ENCODE measurements at regions not wholly inside any gene's neighbourhood (a gene's known extent, or its start where the extent isn't known, plus 50 kb on each side); places are given as distances from the start of the nearest gene placed in this dataset.

DNA sequence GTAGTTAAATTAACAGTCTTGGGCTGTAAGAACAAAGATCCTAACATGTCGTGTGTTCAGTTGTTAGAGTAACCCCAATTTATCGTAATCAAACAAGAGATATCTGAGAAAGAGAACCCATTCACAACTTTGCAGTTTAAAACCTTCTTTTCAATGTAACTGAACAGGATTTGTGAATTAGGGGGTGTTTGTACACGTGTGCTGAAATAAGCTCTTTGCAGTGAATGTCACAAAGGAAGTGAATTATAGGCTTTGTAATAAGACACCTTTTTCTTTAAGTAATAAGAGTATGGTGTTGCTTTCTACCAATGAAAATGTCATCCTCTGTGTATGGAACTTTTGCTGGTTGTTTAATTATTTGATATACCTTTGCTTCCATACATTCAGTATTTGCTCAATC is 114.0 kb downstream of the ALX1 start:
- Histone ChIP-seq H3K36me3 (ENCODE audit: control insufficient read depth, insufficient read depth, low read length) (no peaks in the 10 kb centered on the region), H3K4me1 (ENCODE audit: control insufficient read depth, insufficient read depth, low read length) (no peaks in the 10 kb centered on the region), H3K9me3 (ENCODE audit: control insufficient read depth, insufficient read depth, low read length) (no peaks in the 10 kb centered on the region), H3K27ac (ENCODE audit: low read length) (no peak overlapping the region), H3K4me3 (ENCODE audit: low read length) (no peak overlapping the region), H3K27me3 (ENCODE audit: control insufficient read depth, insufficient read depth, low read length) (no peaks in the 10 kb centered on the region)
- Mint-ChIP-seq H3K36me3 (no peaks in the 10 kb centered on the region), H3K27ac (no peak overlapping the region), H3K27me3 (ENCODE audit: low read depth in 2 of 2) (peaks cover 0 to 2% of the 10 kb centered on the region in 2 donors), H3K4me1 (no peaks in the 10 kb centered on the region), H3K9me3 (no peaks in the 10 kb centered on the region), H3K4me3 (no peak overlapping the region)
- intact Hi-C loops (cut with micrococcal nuclease), result no loop called here
- DNase-seq (no peak), ATAC-seq (no peak)
- TF ChIP-seq, protein P1, sequence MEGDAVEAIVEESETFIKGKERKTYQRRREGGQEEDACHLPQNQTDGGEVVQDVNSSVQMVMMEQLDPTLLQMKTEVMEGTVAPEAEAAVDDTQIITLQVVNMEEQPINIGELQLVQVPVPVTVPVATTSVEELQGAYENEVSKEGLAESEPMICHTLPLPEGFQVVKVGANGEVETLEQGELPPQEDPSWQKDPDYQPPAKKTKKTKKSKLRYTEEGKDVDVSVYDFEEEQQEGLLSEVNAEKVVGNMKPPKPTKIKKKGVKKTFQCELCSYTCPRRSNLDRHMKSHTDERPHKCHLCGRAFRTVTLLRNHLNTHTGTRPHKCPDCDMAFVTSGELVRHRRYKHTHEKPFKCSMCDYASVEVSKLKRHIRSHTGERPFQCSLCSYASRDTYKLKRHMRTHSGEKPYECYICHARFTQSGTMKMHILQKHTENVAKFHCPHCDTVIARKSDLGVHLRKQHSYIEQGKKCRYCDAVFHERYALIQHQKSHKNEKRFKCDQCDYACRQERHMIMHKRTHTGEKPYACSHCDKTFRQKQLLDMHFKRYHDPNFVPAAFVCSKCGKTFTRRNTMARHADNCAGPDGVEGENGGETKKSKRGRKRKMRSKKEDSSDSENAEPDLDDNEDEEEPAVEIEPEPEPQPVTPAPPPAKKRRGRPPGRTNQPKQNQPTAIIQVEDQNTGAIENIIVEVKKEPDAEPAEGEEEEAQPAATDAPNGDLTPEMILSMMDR (IDR thresholded peaks at IDR 0.05), result no peak
- WGBS (ENCODE audit: insufficient coverage), result 69% methylated on average over 2 of the region's 3 CpGs

DNA sequence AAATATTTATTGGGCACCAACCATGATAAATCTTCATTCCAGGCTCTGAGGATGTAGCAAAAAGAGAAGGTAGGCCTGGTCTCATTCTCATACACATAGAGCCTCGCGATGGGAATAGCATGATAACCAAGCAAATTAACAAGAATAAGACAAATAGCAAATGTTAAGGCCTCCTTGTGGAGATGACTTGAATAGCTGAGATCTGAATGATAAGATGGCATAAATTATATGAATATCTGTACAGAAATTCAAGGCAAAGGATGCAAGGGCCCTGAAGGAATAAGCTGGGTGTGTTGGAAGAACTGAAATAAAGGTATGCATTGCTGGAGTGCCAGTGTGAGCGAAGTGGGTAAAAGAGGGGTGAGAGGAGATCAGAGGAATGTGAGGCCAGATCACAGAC is 114.8 kb downstream of the ALX1 start:
- H3K27me3 ChIP-seq (ENCODE audit: control insufficient read depth, insufficient read depth, low read length), result no peaks in the 10 kb centered on the region
- Mint-ChIP-seq H3K9me3 (no peaks in the 10 kb centered on the region), H3K27ac (no peak overlapping the region), H3K4me1 (no peaks in the 10 kb centered on the region), H3K27me3 (ENCODE audit: low read depth in 2 of 2) (peaks cover 0 to 2% of the 10 kb centered on the region in 2 donors), H3K4me3 (no peak overlapping the region), H3K36me3 (no peaks in the 10 kb centered on the region)
- DNase-seq, result no peak
- no peaks in the 10 kb centered on the region for H3K4me1 ChIP-seq (ENCODE audit: control insufficient read depth, insufficient read depth, low read length)
- 81% methylated on average over 1 of the region's 3 CpGs for WGBS (ENCODE audit: insufficient coverage)
- intact Hi-C loops (cut with micrococcal nuclease), result no loop called here
- H3K27ac ChIP-seq (ENCODE audit: low read length), result no peak overlapping the region
- H3K36me3 ChIP-seq (ENCODE audit: control insufficient read depth, insufficient read depth, low read length), result no peaks in the 10 kb centered on the region
- H3K4me3 ChIP-seq (ENCODE audit: low read length), result no peak overlapping the region
- TF ChIP-seq, protein P1 (IDR thresholded peaks at IDR 0.05), result no peak
- no peak for ATAC-seq
- no peaks in the 10 kb centered on the region for H3K9me3 ChIP-seq (ENCODE audit: control insufficient read depth, insufficient read depth, low read length)

DNA sequence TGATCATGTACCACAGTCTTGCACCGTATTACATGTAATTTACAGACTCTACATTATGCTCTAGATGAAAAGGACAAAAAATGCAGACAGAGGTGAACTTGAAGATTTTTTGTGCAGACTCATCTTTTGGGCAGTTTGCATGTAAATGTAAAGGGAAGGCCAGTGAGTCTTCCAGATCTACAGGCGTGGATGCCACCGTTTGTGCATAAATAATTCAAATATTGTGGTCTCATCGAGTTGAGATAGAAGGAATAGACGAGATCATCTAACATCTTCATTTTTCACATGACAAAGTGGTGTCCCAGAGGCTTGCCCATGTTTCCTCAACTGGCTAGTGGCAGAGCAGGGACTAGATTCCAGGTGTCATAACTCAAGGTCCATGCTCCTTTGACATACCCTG is 125.2 kb downstream of the ALX1 start:
- Histone ChIP-seq H3K27ac (ENCODE audit: low read length) (no peak overlapping the region), H3K9me3 (ENCODE audit: control insufficient read depth, insufficient read depth, low read length) (no peaks in the 10 kb centered on the region), H3K36me3 (ENCODE audit: control insufficient read depth, insufficient read depth, low read length) (no peaks in the 10 kb centered on the region), H3K4me1 (ENCODE audit: control insufficient read depth, insufficient read depth, low read length) (no peaks in the 10 kb centered on the region), H3K4me3 (ENCODE audit: low read length) (no peak overlapping the region), H3K27me3 (ENCODE audit: control insufficient read depth, insufficient read depth, low read length) (no peaks in the 10 kb centered on the region)
- no peaks in the 10 kb centered on the region for H3K27me3 Mint-ChIP-seq (ENCODE audit: low read depth in 2 of 2)
- TF ChIP-seq, protein P1 (IDR thresholded peaks at IDR 0.05), result no peak
- H3K9me3 Mint-ChIP-seq, result no peaks in the 10 kb centered on the region
- H3K4me3 Mint-ChIP-seq, result no peak overlapping the region
- H3K27ac Mint-ChIP-seq, result no peak overlapping the region
- ATAC-seq, result no peak
- no peak for DNase-seq
- no peaks in the 10 kb centered on the region for H3K36me3 Mint-ChIP-seq
- WGBS (ENCODE audit: insufficient coverage), result 81% methylated on average over 5 of the region's 5 CpGs
- no peaks in the 10 kb centered on the region for H3K4me1 Mint-ChIP-seq
- intact Hi-C loops (cut with micrococcal nuclease), result no loop called here

DNA sequence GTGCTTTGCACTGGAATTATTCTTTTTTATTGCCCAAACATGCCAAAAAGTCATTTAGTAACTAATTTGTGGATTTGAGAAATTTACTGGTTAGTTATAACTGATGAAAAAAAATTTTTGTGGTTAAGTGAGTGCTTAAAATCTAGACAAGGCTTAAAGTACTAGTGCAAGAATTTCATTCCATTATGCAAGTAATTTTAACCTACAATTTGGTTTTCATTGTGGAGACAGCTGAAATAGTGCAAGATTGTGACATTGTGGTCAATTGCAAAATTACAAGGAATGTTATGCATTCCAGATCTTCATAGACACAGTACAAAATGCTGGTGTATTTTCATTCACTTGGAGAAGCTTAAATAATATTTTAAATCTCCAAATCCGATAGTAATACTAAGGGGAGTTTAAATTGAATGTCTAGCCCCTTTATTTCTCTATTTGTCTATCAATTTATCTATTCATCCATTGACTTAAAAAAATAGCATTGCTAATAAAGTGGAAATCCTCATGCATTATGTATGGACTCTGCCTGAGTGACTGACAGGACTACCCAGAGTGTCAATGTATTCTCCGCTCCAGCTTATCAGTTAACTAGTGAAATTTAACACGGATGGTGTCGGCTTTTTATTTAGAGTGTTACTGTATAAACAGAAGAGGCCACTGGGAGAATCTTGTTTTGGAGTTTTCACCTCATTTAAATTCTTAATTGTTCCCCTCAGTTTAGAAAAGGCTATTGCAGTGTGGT is 125.9 kb downstream of the ALX1 start:
- intact Hi-C loops (cut with micrococcal nuclease), result no loop called here
- no peaks in the 10 kb centered on the region for H3K27me3 ChIP-seq (ENCODE audit: control insufficient read depth, insufficient read depth, low read length)

More for the DNA sequence above, 125.9 kb downstream of the ALX1 start:
- no peak overlapping the region for H3K4me3 ChIP-seq (ENCODE audit: low read length)
- no peak overlapping the region for H3K27ac ChIP-seq (ENCODE audit: low read length)
- no peak overlapping the region for H3K4me3 Mint-ChIP-seq
- no peaks in the 10 kb centered on the region for H3K9me3 ChIP-seq (ENCODE audit: control insufficient read depth, insufficient read depth, low read length)
- H3K36me3 ChIP-seq (ENCODE audit: control insufficient read depth, insufficient read depth, low read length), result no peaks in the 10 kb centered on the region
- no peak overlapping the region for H3K27ac Mint-ChIP-seq
- H3K27me3 Mint-ChIP-seq (ENCODE audit: low read depth in 2 of 2), result no peaks in the 10 kb centered on the region
- no peaks in the 10 kb centered on the region for H3K4me1 Mint-ChIP-seq
- no peak for ATAC-seq
- TF ChIP-seq, protein P1 (IDR thresholded peaks at IDR 0.05), result no peak
- DNase-seq, result no peak
- no peaks in the 10 kb centered on the region for H3K36me3 Mint-ChIP-seq
- no peaks in the 10 kb centered on the region for H3K9me3 Mint-ChIP-seq
- 79% methylated on average over 3 of the region's 4 CpGs for WGBS (ENCODE audit: insufficient coverage)
- H3K4me1 ChIP-seq (ENCODE audit: control insufficient read depth, insufficient read depth, low read length), result no peaks in the 10 kb centered on the region
